ENCODE measurements at regions not wholly inside any gene's neighbourhood (a gene's known extent, or its start where the extent isn't known, plus 50 kb on each side); places are given as distances from the start of the nearest gene placed in this dataset.

- ChIA-PET CTCF (no interaction called here), POLR2A (no interaction called here)
- in situ Hi-C loops (cut with MboI), result no loop called here
Measured at GRCh38 chr6:33875141-33875581, 71.4 kb upstream of the MLN start.

More at GRCh38 chr6:33875141-33875581, 71.4 kb upstream of the MLN start:
- Histone ChIP-seq H3K27ac (ENCODE audit: control insufficient read depth, insufficient read depth) (no peak overlapping the region), H3K36me3 (ENCODE audit: control insufficient read depth in 2 of 2, insufficient read depth in 2 of 2, low read length in 1 of 2) (no peaks in the 10 kb centered on the region), H3K4me1 (ENCODE audit: control insufficient read depth, insufficient read depth, low read length) (no peaks in the 10 kb centered on the region), H3K4me2 (ENCODE audit: control insufficient read depth, insufficient read depth) (no peak overlapping the region), H3K79me2 (ENCODE audit: control insufficient read depth, insufficient read depth, low read length) (no peaks in the 10 kb centered on the region), H3K9ac (ENCODE audit: control insufficient read depth, insufficient read depth, low read length) (no peak overlapping the region), H2AFZ (ENCODE audit: control insufficient read depth, low read depth, low read length) (no peak overlapping the region), H3K4me3 (no peak overlapping the region), H4K20me1 (ENCODE audit: control insufficient read depth, insufficient read depth) (no peaks in the 10 kb centered on the region), H3K9me3 (replicated peaks; ENCODE audit: control insufficient read depth, insufficient read depth, low read length) (no peaks in the 10 kb centered on the region), H3K27me3 (replicated peaks in 1 of 2; ENCODE audit: control insufficient read depth in 2 of 2, insufficient read depth in 2 of 2, low read length in 1 of 2) (no peaks in the 10 kb centered on the region; a peak in 1 of 4 replicates)
- intact Hi-C loops (cut with micrococcal nuclease; ENCODE audit: unreplicated experiment), result no loop called here
- FAIRE-seq (no peak), ATAC-seq (no peak), DNase-seq (ENCODE audit: low read depth, low spot score) (no peak)
- RAD21 ChIA-PET (ENCODE audit: unreplicated experiment), result no interaction called here
- 21% methylated on average over 6 of the region's 6 CpGs for WGBS (ENCODE audit: insufficient coverage, insufficient replicate concordance, low lambda C conversion rate, missing lambda C conversion rate)
- no TSS peak for BruUV-seq (replicated peaks)
- TF ChIP-seq RBBP5 (conservative IDR thresholded peaks at IDR 0.05), result no peak
- TF ChIP-seq ZNF384 (IDR thresholded peaks at IDR 0.05; ENCODE audit: borderline replicate concordance, low read depth, low read length), result no peak
- no peak for TF ChIP-seq SPI1 (IDR thresholded peaks at IDR 0.05; ENCODE audit: borderline replicate concordance, insufficient read depth, low read depth, low read length)
- no peak for TF ChIP-seq E2F8 (IDR thresholded peaks at IDR 0.05; ENCODE audit: low read depth, partially characterized antibody)
- TF ChIP-seq CHD1 (IDR thresholded peaks at IDR 0.05; ENCODE audit: low read depth, low read length), result no peak
- no peak for TF ChIP-seq TCF7 (IDR thresholded peaks at IDR 0.05; ENCODE audit: borderline replicate concordance)
- SMC1A ChIA-PET (ENCODE audit: uncharacterized antibody, unreplicated experiment), result interaction anchor here (1.1 kb wide), 1 partner anchor 12 kb away, joined by 3 read pairs; no protein-coding TSS in a partner anchor
